ENCODE measurements at regions not wholly inside any gene's neighbourhood (a gene's known extent, or its start where the extent isn't known, plus 50 kb on each side); places are given as distances from the start of the nearest gene placed in this dataset.

- no peak for DNase-seq
Measured at GRCh38 chr7:88700725-88701124, 58.8 kb upstream of the ZNF804B start.

- DNase-seq = no peak
Measured at GRCh38 chr7:88694207-88694606, 65.3 kb upstream of the ZNF804B start.

GRCh38 chr7:88693131-88693530 lies 66.4 kb upstream of the ZNF804B start:
- no peak for DNase-seq

- DNase-seq = no peak
Measured at GRCh38 chr7:88692493-88692892, 67.0 kb upstream of the ZNF804B start.

GRCh38 chr7:88689821-88690220 lies 69.7 kb upstream of the ZNF804B start:
- no peak for DNase-seq

- no peak for DNase-seq
Measured at GRCh38 chr7:88688222-88688621, 71.3 kb upstream of the ZNF804B start.

GRCh38 chr7:88686468-88687229 lies 72.9 kb upstream of the ZNF804B start:
- no peak for DNase-seq

GRCh38 chr7:88681682-88682081 lies 77.8 kb upstream of the ZNF804B start:
- no peak for DNase-seq

GRCh38 chr7:88670536-88670935 lies 89.0 kb upstream of the ZNF804B start:
- no peak for DNase-seq

GRCh38 chr7:88669913-88670312 lies 89.6 kb upstream of the ZNF804B start:
- DNase-seq = no peak

- no peak for DNase-seq
Measured at GRCh38 chr7:88668591-88668990, 90.9 kb upstream of the ZNF804B start.

GRCh38 chr7:88666626-88667025 lies 92.9 kb upstream of the ZNF804B start:
- DNase-seq = no peak

GRCh38 chr7:88665892-88666514 lies 93.5 kb upstream of the ZNF804B start:
- DNase-seq = no peak

GRCh38 chr7:88664630-88665233 lies 94.8 kb upstream of the ZNF804B start:
- DNase-seq = no peak

- DNase-seq = no peak
Measured at GRCh38 chr7:88661921-88662320, 97.6 kb upstream of the ZNF804B start.

- DNase-seq = no peak
Measured at GRCh38 chr7:88647825-88648224, 111.7 kb upstream of the ZNF804B start.

GRCh38 chr7:88638583-88638982 lies 120.9 kb upstream of the ZNF804B start:
- no peak for DNase-seq

- DNase-seq = no peak
Measured at GRCh38 chr7:88637795-88638194, 121.7 kb upstream of the ZNF804B start.

- DNase-seq = no peak
Measured at GRCh38 chr7:88635149-88635548, 124.4 kb upstream of the ZNF804B start.

GRCh38 chr7:88629559-88629958 lies 129.9 kb upstream of the ZNF804B start:
- DNase-seq = no peak

- no peak for DNase-seq
Measured at GRCh38 chr7:88628363-88629085, 131.0 kb upstream of the ZNF804B start.

GRCh38 chr7:88617185-88617584 lies 142.3 kb upstream of the ZNF804B start:
- DNase-seq = no peak

- no peak for DNase-seq
Measured at GRCh38 chr7:88615336-88615735, 144.2 kb upstream of the ZNF804B start.

GRCh38 chr7:88614736-88615135 lies 144.8 kb upstream of the ZNF804B start:
- DNase-seq = no peak
